ENCODE measurements at regions not wholly inside any gene's neighbourhood (a gene's known extent, or its start where the extent isn't known, plus 50 kb on each side); places are given as distances from the start of the nearest gene placed in this dataset.
"Not testable (repeated sequence)": the region's sequence is repeated elsewhere in the genome, so short reads cannot be mapped to it uniquely, and the experiment has no call there.

- no peaks in the 10 kb centered on the region for H3K27me3 ChIP-seq (replicated peaks in 1 of 2; ENCODE audit: control insufficient read depth in 2 of 2, extremely low read depth in 1 of 2, insufficient read depth in 2 of 2, low read length in 1 of 2)
- POLR2A ChIA-PET = interaction anchor here in 1 of 2 donors (0.5 kb wide), 1 partner anchor 1193 kb away, joined by 3 read pairs; no protein-coding TSS in a partner anchor
- ATAC-seq (replicated peaks in 1 of 4) = no peak
- no peaks in the 10 kb centered on the region for H3K4me1 Mint-ChIP-seq
- H3K9me3 Mint-ChIP-seq = peaks cover 6 to 11% (median 6%) of the 10 kb centered on the region in 3 donors
- H3K4me3 ChIP-seq (ENCODE audit: control insufficient read depth in 1 of 2, extremely low read depth in 1 of 2, low read length in 1 of 2) = no peak overlapping the region
- no peaks in the 10 kb centered on the region for H3K4me1 ChIP-seq (ENCODE audit: control insufficient read depth in 1 of 2, extremely low read depth in 1 of 2, insufficient read depth in 2 of 2, low read length in 2 of 2)
- no peak overlapping the region for H3K4me3 Mint-ChIP-seq
- H3K27me3 Mint-ChIP-seq = no peaks in the 10 kb centered on the region
- H3K27ac Mint-ChIP-seq = no peak overlapping the region
- H3K36me3 Mint-ChIP-seq = no peaks in the 10 kb centered on the region
- no CpG with 5 or more reads among the region's 2 CpGs for WGBS (ENCODE audit: insufficient coverage)
- H3K27ac ChIP-seq (ENCODE audit: low read length) = no peak overlapping the region
- CTCF ChIA-PET = no interaction called here
- DNase-seq = no peak
- H3K9me3 ChIP-seq = no peaks in the 10 kb centered on the region
- H3K36me3 ChIP-seq (ENCODE audit: control insufficient read depth in 2 of 2, extremely low read depth in 1 of 2, insufficient read depth in 1 of 2, low read length in 1 of 2) = no peaks in the 10 kb centered on the region
These were observed 209.7 kb downstream of the SLITRK1 start for GRCh38 chr13:83672612-83673011.

GRCh38 chr13:83667606-83668005, 214.7 kb downstream of the SLITRK1 start:
- CTCF ChIA-PET = no interaction called here
- Histone ChIP-seq H3K9me3 (no peaks in the 10 kb centered on the region), H3K27ac (ENCODE audit: low read length) (no peak overlapping the region), H3K4me1 (ENCODE audit: control insufficient read depth in 1 of 2, extremely low read depth in 1 of 2, insufficient read depth in 2 of 2, low read length in 2 of 2) (no peaks in the 10 kb centered on the region), H3K4me3 (ENCODE audit: control insufficient read depth in 1 of 2, extremely low read depth in 1 of 2, low read length in 1 of 2) (no peak overlapping the region), H3K27me3 (replicated peaks in 1 of 2; ENCODE audit: control insufficient read depth in 2 of 2, extremely low read depth in 1 of 2, insufficient read depth in 2 of 2, low read length in 1 of 2) (no peaks in the 10 kb centered on the region), H3K36me3 (ENCODE audit: control insufficient read depth in 2 of 2, extremely low read depth in 1 of 2, insufficient read depth in 1 of 2, low read length in 1 of 2) (no peaks in the 10 kb centered on the region)
- no peak overlapping the region for H3K27ac Mint-ChIP-seq
- no peaks in the 10 kb centered on the region for H3K4me1 Mint-ChIP-seq
- POLR2A ChIA-PET = no interaction called here
- DNase-seq (no peak), ATAC-seq (replicated peaks in 1 of 4) (no peak)
- peaks cover 6 to 11% (median 9%) of the 10 kb centered on the region in 3 donors for H3K9me3 Mint-ChIP-seq
- no peaks in the 10 kb centered on the region for H3K36me3 Mint-ChIP-seq
- no CpG with 5 or more reads among the region's 2 CpGs for WGBS (ENCODE audit: insufficient coverage)
- no peak overlapping the region for H3K4me3 Mint-ChIP-seq
- H3K27me3 Mint-ChIP-seq = no peaks in the 10 kb centered on the region

- WGBS (ENCODE audit: insufficient coverage) = no CpG with 5 or more reads among the region's 1 CpG
- POLR2A ChIA-PET = no interaction called here
These were observed 216.1 kb downstream of the SLITRK1 start for GRCh38 chr13:83666141-83666540.

GRCh38 chr13:83657281-83657680, 225.0 kb downstream of the SLITRK1 start:
- Mint-ChIP-seq H3K27me3 (no peaks in the 10 kb centered on the region), H3K36me3 (no peaks in the 10 kb centered on the region), H3K27ac (no peak overlapping the region), H3K9me3 (peaks cover 5 to 13% (median 6%) of the 10 kb centered on the region in 3 donors), H3K4me1 (no peaks in the 10 kb centered on the region), H3K4me3 (no peak overlapping the region)
- no peak for DNase-seq
- Histone ChIP-seq H3K36me3 (ENCODE audit: control insufficient read depth in 2 of 2, extremely low read depth in 1 of 2, insufficient read depth in 1 of 2, low read length in 1 of 2) (no peaks in the 10 kb centered on the region), H3K27me3 (replicated peaks in 1 of 2; ENCODE audit: control insufficient read depth in 2 of 2, extremely low read depth in 1 of 2, insufficient read depth in 2 of 2, low read length in 1 of 2) (no peaks in the 10 kb centered on the region), H3K27ac (ENCODE audit: low read length) (no peak overlapping the region), H3K4me1 (ENCODE audit: control insufficient read depth in 1 of 2, extremely low read depth in 1 of 2, insufficient read depth in 2 of 2, low read length in 2 of 2) (no peaks in the 10 kb centered on the region), H3K9me3 (no peaks in the 10 kb centered on the region), H3K4me3 (ENCODE audit: control insufficient read depth in 1 of 2, extremely low read depth in 1 of 2, low read length in 1 of 2) (no peak overlapping the region)
- ATAC-seq (replicated peaks in 1 of 4) = no peak
- ChIA-PET CTCF (no interaction called here), POLR2A (no interaction called here)
- no CpG with 5 or more reads among the region's 2 CpGs for WGBS (ENCODE audit: insufficient coverage)

More at GRCh38 chr13:83666141-83666540, 216.1 kb downstream of the SLITRK1 start:
- Histone ChIP-seq H3K27ac (ENCODE audit: low read length) (no peak overlapping the region), H3K4me3 (ENCODE audit: control insufficient read depth in 1 of 2, extremely low read depth in 1 of 2, low read length in 1 of 2) (no peak overlapping the region), H3K36me3 (ENCODE audit: control insufficient read depth in 2 of 2, extremely low read depth in 1 of 2, insufficient read depth in 1 of 2, low read length in 1 of 2) (no peaks in the 10 kb centered on the region), H3K27me3 (replicated peaks in 1 of 2; ENCODE audit: control insufficient read depth in 2 of 2, extremely low read depth in 1 of 2, insufficient read depth in 2 of 2, low read length in 1 of 2) (no peaks in the 10 kb centered on the region), H3K4me1 (ENCODE audit: control insufficient read depth in 1 of 2, extremely low read depth in 1 of 2, insufficient read depth in 2 of 2, low read length in 2 of 2) (no peaks in the 10 kb centered on the region), H3K9me3 (no peaks in the 10 kb centered on the region)
- CTCF ChIA-PET = no interaction called here
- Mint-ChIP-seq H3K27ac (no peak overlapping the region), H3K27me3 (no peaks in the 10 kb centered on the region), H3K36me3 (no peaks in the 10 kb centered on the region), H3K4me3 (no peak overlapping the region), H3K4me1 (no peaks in the 10 kb centered on the region), H3K9me3 (peaks cover 6 to 9% (median 7%) of the 10 kb centered on the region in 3 donors)
- ATAC-seq (replicated peaks in 1 of 4) (no peak), DNase-seq (no peak)

- POLR2A ChIA-PET; CTCF ChIA-PET; H3K4me1 ChIP-seq (ENCODE audit: control insufficient read depth in 1 of 2, extremely low read depth in 1 of 2, insufficient read depth in 2 of 2, low read length in 2 of 2); H3K27ac Mint-ChIP-seq; H3K4me3 Mint-ChIP-seq; H3K27me3 ChIP-seq (replicated peaks in 1 of 2; ENCODE audit: control insufficient read depth in 2 of 2, extremely low read depth in 1 of 2, insufficient read depth in 2 of 2, low read length in 1 of 2); H3K27ac ChIP-seq (ENCODE audit: low read length); H3K36me3 Mint-ChIP-seq; ATAC-seq (replicated peaks in 1 of 4); H3K36me3 ChIP-seq (ENCODE audit: control insufficient read depth in 2 of 2, extremely low read depth in 1 of 2, insufficient read depth in 1 of 2, low read length in 1 of 2); DNase-seq; H3K4me1 Mint-ChIP-seq; H3K9me3 ChIP-seq; H3K27me3 Mint-ChIP-seq; H3K4me3 ChIP-seq (ENCODE audit: control insufficient read depth in 1 of 2, extremely low read depth in 1 of 2, low read length in 1 of 2): not testable (repeated sequence)
- peaks cover 8 to 45% (median 17%) of the 10 kb centered on the region in 3 donors for H3K9me3 Mint-ChIP-seq
- WGBS (ENCODE audit: insufficient coverage) = 90% methylated on average over 2 of the region's 3 CpGs
These were observed 239.7 kb downstream of the SLITRK1 start for GRCh38 chr13:83642617-83643016.

- Histone ChIP-seq H3K36me3 (ENCODE audit: control insufficient read depth in 2 of 2, extremely low read depth in 1 of 2, insufficient read depth in 1 of 2, low read length in 1 of 2) (no peaks in the 10 kb centered on the region), H3K4me3 (ENCODE audit: control insufficient read depth in 1 of 2, extremely low read depth in 1 of 2, low read length in 1 of 2) (no peak overlapping the region), H3K9me3 (no peaks in the 10 kb centered on the region), H3K4me1 (ENCODE audit: control insufficient read depth in 1 of 2, extremely low read depth in 1 of 2, insufficient read depth in 2 of 2, low read length in 2 of 2) (no peaks in the 10 kb centered on the region), H3K27me3 (replicated peaks in 1 of 2; ENCODE audit: control insufficient read depth in 2 of 2, extremely low read depth in 1 of 2, insufficient read depth in 2 of 2, low read length in 1 of 2) (no peaks in the 10 kb centered on the region), H3K27ac (ENCODE audit: low read length) (no peak overlapping the region)
- H3K27me3 Mint-ChIP-seq = no peaks in the 10 kb centered on the region
- H3K4me3 Mint-ChIP-seq = no peak overlapping the region
- ChIA-PET POLR2A (no interaction called here), CTCF (no interaction called here)
- no peak for ATAC-seq (replicated peaks in 1 of 4)
- peaks cover 3 to 8% (median 4%) of the 10 kb centered on the region in 3 donors for H3K9me3 Mint-ChIP-seq
- no peaks in the 10 kb centered on the region for H3K4me1 Mint-ChIP-seq
- 82% methylated on average over 2 of the region's 2 CpGs for WGBS (ENCODE audit: insufficient coverage)
- H3K36me3 Mint-ChIP-seq = no peaks in the 10 kb centered on the region
- no peak overlapping the region for H3K27ac Mint-ChIP-seq
- no peak for DNase-seq
These were observed 247.7 kb downstream of the SLITRK1 start for GRCh38 chr13:83634601-83635000.

- no peaks in the 10 kb centered on the region for H3K36me3 ChIP-seq (ENCODE audit: control insufficient read depth in 2 of 2, extremely low read depth in 1 of 2, insufficient read depth in 1 of 2, low read length in 1 of 2)
- CTCF ChIA-PET = no interaction called here
- 63% methylated on average over 1 of the region's 2 CpGs for WGBS (ENCODE audit: insufficient coverage)
These were observed 248.5 kb downstream of the SLITRK1 start for GRCh38 chr13:83633746-83634145.

More at GRCh38 chr13:83633746-83634145, 248.5 kb downstream of the SLITRK1 start:
- H3K9me3 ChIP-seq = no peaks in the 10 kb centered on the region
- no peak for DNase-seq
- no peaks in the 10 kb centered on the region for H3K4me1 ChIP-seq (ENCODE audit: control insufficient read depth in 1 of 2, extremely low read depth in 1 of 2, insufficient read depth in 2 of 2, low read length in 2 of 2)
- Mint-ChIP-seq H3K4me1 (no peaks in the 10 kb centered on the region), H3K36me3 (no peaks in the 10 kb centered on the region), H3K27me3 (no peaks in the 10 kb centered on the region), H3K27ac (no peak overlapping the region), H3K4me3 (no peak overlapping the region), H3K9me3 (peaks cover 3 to 7% (median 4%) of the 10 kb centered on the region in 3 donors)
- H3K4me3 ChIP-seq (ENCODE audit: control insufficient read depth in 1 of 2, extremely low read depth in 1 of 2, low read length in 1 of 2) = no peak overlapping the region
- no peaks in the 10 kb centered on the region for H3K27me3 ChIP-seq (replicated peaks in 1 of 2; ENCODE audit: control insufficient read depth in 2 of 2, extremely low read depth in 1 of 2, insufficient read depth in 2 of 2, low read length in 1 of 2)
- ATAC-seq (replicated peaks in 1 of 4) = no peak
- H3K27ac ChIP-seq (ENCODE audit: low read length) = no peak overlapping the region
- POLR2A ChIA-PET = no interaction called here
